Sigmoid colon (tissue), 4 donors: ENCODE measurements at regions not wholly inside any gene's neighbourhood (a gene's known extent, or its start where the extent isn't known, plus 50 kb on each side); places are given as distances from the start of the nearest gene placed in this dataset.

Experiments
- CTCF ChIP-seq, 4 experiments: fragments of 450-650 bp in 3 of 4; fragments of 200-600 bp in 1 of 4; IDR thresholded peaks; one replicate each; pipeline ENCODE4 v1.5.1; 2016 to 2019; ENCODE audit warnings: antibody characterized with exemption in 4 of 4, mild to moderate bottlenecking in 3 of 4, moderate library complexity in 2 of 4
- EP300 ChIP-seq, 4 donors: sonication (generic); formaldehyde crosslinking; IDR thresholded peaks; one replicate each; pipeline ENCODE4 v1.6.1; 2017; ENCODE audit warnings: antibody characterized with exemption in 4 of 4
- POLR2A ChIP-seq, 2 donors: fragments of 450-650 bp; IDR thresholded peaks; one replicate each; pipeline ENCODE4 v1.6.1; 2016; ENCODE audit warnings: antibody characterized with exemption in 2 of 2, mild to moderate bottlenecking in 2 of 2, moderate library complexity in 2 of 2

- TF ChIP-seq CTCF (IDR thresholded peaks at IDR 0.05) (no peak), POLR2A (IDR thresholded peaks at IDR 0.05) (no peak), EP300 (IDR thresholded peaks at IDR 0.05) (no peak)
Measured at GRCh38 chr10:3534433-3534832, 250.6 kb downstream of the KLF6 start.
